GM21786 (cell line): ENCODE measurements at regions not wholly inside any gene's neighbourhood (a gene's known extent, or its start where the extent isn't known, plus 50 kb on each side); places are given as distances from the start of the nearest gene placed in this dataset.

Source experiments
- ATAC-seq: cut with Tn5 transposase; IDR thresholded peaks from one replicate; pipeline ENCODE4 v1.9.1; 2021; ENCODE audit not compliant: unreplicated experiment

- no peak for ATAC-seq
These were observed 396.0 kb upstream of the MCTP2 start for GRCh38 chr15:93835344-93835743.

GRCh38 chr15:93831641-93832040 lies 399.7 kb upstream of the MCTP2 start:
- ATAC-seq = no peak

GRCh38 chr15:93830221-93831080 lies 400.9 kb upstream of the MCTP2 start:
- ATAC-seq = no peak

- no peak for ATAC-seq
These were observed 402.1 kb upstream of the MCTP2 start for GRCh38 chr15:93829115-93829870.

- ATAC-seq = no peak
These were observed 404.6 kb upstream of the MCTP2 start for GRCh38 chr15:93826790-93827189.

GRCh38 chr15:93826293-93826692 lies 405.1 kb upstream of the MCTP2 start:
- no peak for ATAC-seq

- no peak for ATAC-seq
These were observed 405.7 kb upstream of the MCTP2 start for GRCh38 chr15:93825682-93826081.

- ATAC-seq = no peak
These were observed 407.1 kb upstream of the MCTP2 start for GRCh38 chr15:93823971-93824913.

GRCh38 chr15:93820566-93820965 lies 410.8 kb upstream of the MCTP2 start:
- ATAC-seq = no peak

- ATAC-seq = no peak
These were observed 411.5 kb upstream of the MCTP2 start for GRCh38 chr15:93819826-93820225.

GRCh38 chr15:93816815-93817214 lies 414.5 kb upstream of the MCTP2 start:
- ATAC-seq = no peak

GRCh38 chr15:93811305-93811704 lies 420.1 kb upstream of the MCTP2 start:
- no peak for ATAC-seq

GRCh38 chr15:93809516-93809915 lies 421.8 kb upstream of the MCTP2 start:
- no peak for ATAC-seq

- ATAC-seq = no peak
These were observed 427.8 kb upstream of the MCTP2 start for GRCh38 chr15:93803421-93804152.

GRCh38 chr15:93801206-93801605 lies 430.2 kb upstream of the MCTP2 start:
- no peak for ATAC-seq

- no peak for ATAC-seq
These were observed 430.6 kb upstream of the MCTP2 start for GRCh38 chr15:93800805-93801204.

GRCh38 chr15:93789441-93789840 lies 441.9 kb upstream of the MCTP2 start:
- ATAC-seq = no peak

- no peak for ATAC-seq
These were observed 451.3 kb upstream of the MCTP2 start for GRCh38 chr15:93780073-93780472.

GRCh38 chr15:93779341-93779740 lies 452.0 kb upstream of the MCTP2 start:
- no peak for ATAC-seq

- no peak for ATAC-seq
These were observed 459.9 kb upstream of the MCTP2 start for GRCh38 chr15:93771196-93772030.
